SK-N-SH (cell line): ENCODE measurements at regions not wholly inside any gene's neighbourhood (a gene's known extent, or its start where the extent isn't known, plus 50 kb on each side); places are given as distances from the start of the nearest gene placed in this dataset.

Experiments
- CTCF ChIA-PET: fragments of 300-600, 350-600 bp; formaldehyde crosslinking; extraction: SDS; loops from one replicate; lab custom pipeline; 2021; lab: Yijun Ruan, JAX
- POLR2A ChIA-PET: fragments of 350-600 bp; sonication (Branson Sonifier 250); formaldehyde crosslinking; extraction: SDS; loops from one replicate; lab custom pipeline; 2020; ENCODE audit warnings: antibody characterized with exemption, inconsistent platforms; lab: Yijun Ruan, JAX
- DNase-seq: peaks from one replicate; pipeline ENCODE4 v3.0.0; 2012
- H2AFZ ChIP-seq: fragments of 200-600 bp; sonication (generic); 2 replicates; pipeline ENCODE4 v1.8.1; 2016; ENCODE audit warnings: antibody characterized with exemption, mild to moderate bottlenecking, low read depth
- H3F3A ChIP-seq: fragments of 200-600 bp; sonication (generic); replicated peaks from 2 replicates; pipeline ENCODE3; 2016; ENCODE audit warnings: antibody characterized with exemption, mild to moderate bottlenecking; ENCODE audit not compliant: insufficient read depth
- H3K27ac ChIP-seq, 2 experiments: fragments of 200-500 bp in 1 of 2; fragments of 200-600 bp in 1 of 2; sonication (Bioruptor generic) in 1 of 2; sonication (generic), shearing (Covaris generic) in 1 of 2; 2 replicates each; pipeline versions ENCODE4 v1.5.1 to v1.6.1; 2014 to 2016; ENCODE audit warnings: low read depth in 2 of 2, inconsistent platforms in 1 of 2, low read length in 1 of 2, mild to moderate bottlenecking in 1 of 2, mixed read lengths in 1 of 2
- H3K27me3 ChIP-seq: fragments of 200-600 bp; sonication (generic), shearing (Covaris generic); 2 replicates; pipeline ENCODE4 v1.6.1; 2016; ENCODE audit warnings: mixed run types; ENCODE audit not compliant: insufficient read depth
- H3K36me3 ChIP-seq, 2 experiments: fragments of 200-500 bp in 1 of 2; fragments of 200-600 bp in 1 of 2; sonication (Bioruptor generic) in 1 of 2; sonication (generic) in 1 of 2; replicated peaks in 1 of 2; 2 replicates each; pipeline versions ENCODE3 to v1.5.1; 2014 to 2016; ENCODE audit warnings: low read length in 1 of 2, mild to moderate bottlenecking in 1 of 2; ENCODE audit not compliant: insufficient read depth in 2 of 2, control insufficient read depth in 1 of 2
- H3K4me1 ChIP-seq, 2 experiments: fragments of 200-500 bp in 1 of 2; fragments of 200-600 bp in 1 of 2; sonication (Bioruptor generic) in 1 of 2; sonication (generic), shearing (Covaris generic) in 1 of 2; 2 replicates each; pipeline versions ENCODE4 v1.5.1 to v1.6.1; 2014 to 2016; ENCODE audit warnings: low read depth in 1 of 2, low read length in 1 of 2, mixed run types in 1 of 2; ENCODE audit not compliant: insufficient read depth in 2 of 2, control insufficient read depth in 1 of 2
- H3K4me2 ChIP-seq: fragments of 200-600 bp; sonication (generic), shearing (Covaris generic); 2 replicates; pipeline ENCODE4 v1.6.1; 2017; ENCODE audit warnings: mixed run types
- H3K4me3 ChIP-seq, 2 experiments: fragments of 200-500 bp in 1 of 2; fragments of 200-600 bp in 1 of 2; sonication (Bioruptor generic) in 1 of 2; sonication (generic), shearing (Covaris generic) in 1 of 2; 2 replicates each; pipeline versions ENCODE4 v1.5.1 to v1.8.1; 2014 to 2016; ENCODE audit warnings: low read depth in 2 of 2, inconsistent platforms in 1 of 2, low read length in 1 of 2, mild to moderate bottlenecking in 1 of 2, mixed read lengths in 1 of 2, moderate library complexity in 1 of 2
- H3K79me2 ChIP-seq: fragments of 200-600 bp; sonication (generic); 2 replicates; pipeline ENCODE4 v1.8.1; 2017; ENCODE audit warnings: mild to moderate bottlenecking; ENCODE audit not compliant: insufficient read depth
- H3K9ac ChIP-seq: fragments of 200-600 bp; sonication (generic); 2 replicates; pipeline ENCODE4 v1.6.1; 2017; ENCODE audit warnings: mixed run types
- H3K9me2 ChIP-seq: fragments of 200-600 bp; sonication (generic); 2 replicates; pipeline ENCODE4 v1.6.1; 2017; ENCODE audit warnings: mixed run types
- H3K9me3 ChIP-seq: fragments of 200-600 bp; sonication (generic); 2 replicates; pipeline ENCODE4 v1.6.1; 2017; ENCODE audit warnings: mixed run types, mild to moderate bottlenecking, moderate library complexity
- H4K20me1 ChIP-seq: fragments of 200-600 bp; sonication (generic); 2 replicates; pipeline ENCODE4 v1.6.1; 2017; ENCODE audit warnings: mild to moderate bottlenecking, mixed run types; ENCODE audit not compliant: insufficient read depth
- CHD2 ChIP-seq: fragments of 150-350 bp; IDR thresholded peaks from 2 replicates; pipeline ENCODE4 v1.6.1; 2018; ENCODE audit warnings: low read length; ENCODE audit not compliant: partially characterized antibody
- EZH2phosphoT487 ChIP-seq: fragments of 200-600 bp; sonication (generic); IDR thresholded peaks from 2 replicates; pipeline ENCODE4 v1.6.1; 2017; ENCODE audit warnings: low read depth, mixed run types, mild to moderate bottlenecking, antibody characterized with exemption, moderate library complexity, borderline replicate concordance
- FOSL2 ChIP-seq: IDR thresholded peaks from 2 replicates; pipeline ENCODE4 v1.4.0; 2012; ENCODE audit warnings: low read depth, mild to moderate bottlenecking, moderate library complexity, borderline replicate concordance
- FOXJ3 ChIP-seq: sonication (generic); formaldehyde crosslinking; IDR thresholded peaks from 2 replicates; pipeline ENCODE4 v1.5.1; 2020; ENCODE audit warnings: mild to moderate bottlenecking, missing genetic modification reagents
- FOXM1 ChIP-seq: IDR thresholded peaks from 2 replicates; pipeline ENCODE4 v1.4.0; 2012; ENCODE audit warnings: low read depth, mild to moderate bottlenecking
- GABPA ChIP-seq: IDR thresholded peaks from 2 replicates; pipeline ENCODE4 v1.4.0; 2012; ENCODE audit warnings: low read depth, mild to moderate bottlenecking
- MEF2A ChIP-seq: IDR thresholded peaks from 2 replicates; pipeline ENCODE4 v1.4.0; 2012; ENCODE audit warnings: low read depth, borderline replicate concordance
- MXI1 ChIP-seq: IDR thresholded peaks from 2 replicates; pipeline ENCODE4 v1.6.1; 2012; ENCODE audit warnings: mild to moderate bottlenecking, low read depth, low read length, improper control_type of control experiment
- NRF1 ChIP-seq: IDR thresholded peaks from 2 replicates; pipeline ENCODE4 v1.6.1; 2012; ENCODE audit warnings: low read depth, mild to moderate bottlenecking, low read length
- POLR2AphosphoS5 ChIP-seq: IDR thresholded peaks from 2 replicates; pipeline ENCODE4 v1.6.1; 2012; ENCODE audit warnings: low read depth, low read length
- RAD21 ChIP-seq: IDR thresholded peaks from 2 replicates; pipeline ENCODE4 v1.6.1; 2012; ENCODE audit warnings: mild to moderate bottlenecking, low read length
- RFX5 ChIP-seq: IDR thresholded peaks from 2 replicates; pipeline ENCODE4 v1.6.1; 2012; ENCODE audit warnings: mild to moderate bottlenecking, improper control_type of control experiment, low read length
- RXRA ChIP-seq: IDR thresholded peaks from 2 replicates; pipeline ENCODE4 v1.4.0; 2012; ENCODE audit warnings: low read depth, mild to moderate bottlenecking, borderline replicate concordance
- SMC3 ChIP-seq: IDR thresholded peaks from 2 replicates; pipeline ENCODE4 v1.6.1; 2012; ENCODE audit warnings: low read depth, low read length, improper control_type of control experiment
- TCF12 ChIP-seq: IDR thresholded peaks from 2 replicates; pipeline ENCODE4 v1.4.0; 2012
- TEAD4 ChIP-seq: IDR thresholded peaks from 2 replicates; pipeline ENCODE4 v1.4.0; 2012; ENCODE audit warnings: mild to moderate bottlenecking, borderline replicate concordance; ENCODE audit not compliant: insufficient read depth
- WGBS: methylation state at CpG from one replicate; pipeline ENCODE4 v1.1.6; 2017; ENCODE audit warnings: low lambda C conversion rate; 5-methylcytosine and 5-hydroxymethylcytosine counted together
- TF ChIP-seq, protein P1 (sequence below): fragments of 150-350 bp; IDR thresholded peaks from 2 replicates; pipeline ENCODE4 v1.6.1; 2016; ENCODE audit warnings: mild to moderate bottlenecking, low read depth, low read length
- TF ChIP-seq, protein P2 (sequence below): IDR thresholded peaks from 2 replicates; pipeline ENCODE4; 2012
- TF ChIP-seq, protein P3 (sequence below): IDR thresholded peaks from 2 replicates; pipeline ENCODE4 v1.4.0; 2012; ENCODE audit warnings: low read depth
- TF ChIP-seq, protein P4 (sequence below): fragments of 150-350 bp; IDR thresholded peaks from 2 replicates; pipeline ENCODE4 v1.6.1; 2017; ENCODE audit warnings: antibody characterized with exemption, low read length, low read depth, borderline replicate concordance

DNA sequence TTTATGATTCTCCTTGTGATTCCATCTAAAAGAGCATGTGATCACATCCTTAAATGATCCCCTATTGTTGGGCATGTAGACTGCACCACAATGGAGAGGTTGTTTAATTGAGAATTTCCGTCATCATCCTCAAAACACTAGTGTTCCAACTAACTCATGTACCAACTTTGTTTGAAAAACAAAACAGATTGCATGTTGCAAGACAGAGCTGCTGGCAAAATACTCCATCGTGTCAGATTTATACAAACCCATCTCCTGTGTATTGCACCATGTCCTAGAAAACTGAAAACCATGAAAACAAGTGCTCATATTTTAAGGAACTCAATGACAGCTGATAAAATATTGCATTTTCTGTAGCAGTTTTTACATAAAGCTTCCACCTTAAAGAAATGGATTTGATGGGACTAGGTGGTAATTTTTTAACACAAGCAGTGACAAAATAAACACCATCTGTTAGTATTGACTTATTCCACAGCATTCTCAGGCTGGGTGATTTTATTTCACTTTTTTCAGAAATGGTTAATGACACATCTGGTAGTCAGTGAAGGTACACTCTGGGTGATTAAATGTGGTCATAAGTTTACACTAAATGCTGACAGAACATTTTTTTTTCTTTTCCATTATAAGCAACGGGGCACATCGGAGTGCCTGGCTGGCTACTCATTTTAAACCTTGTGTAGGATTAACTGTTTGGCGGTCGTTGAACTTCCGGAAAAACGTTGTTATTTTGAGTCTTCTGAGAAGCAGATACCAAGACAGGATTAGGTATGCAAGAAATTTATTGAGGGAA lies 602.9 kb upstream of the WWC1 start:
- H3K27ac ChIP-seq: no peak overlapping the region
- no peak overlapping the region for H3K4me3 ChIP-seq
- no peaks in the 10 kb centered on the region for H4K20me1 ChIP-seq
- H3K79me2 ChIP-seq: no peaks in the 10 kb centered on the region
- no peaks in the 10 kb centered on the region for H3K27me3 ChIP-seq
- no peak overlapping the region for H2AFZ ChIP-seq
- no peaks in the 10 kb centered on the region for H3K4me1 ChIP-seq
- no peaks in the 10 kb centered on the region for H3K9me3 ChIP-seq
- WGBS: 82% methylated on average over 8 of the region's 8 CpGs
- H3K36me3 ChIP-seq: no peaks in the 10 kb centered on the region
- H3F3A ChIP-seq: no peaks in the 10 kb centered on the region
- H3K9ac ChIP-seq: no peak overlapping the region
- no peak for TF ChIP-seq FOSL2
- TF ChIP-seq RFX5: no peak
- TF ChIP-seq SMC3: no peak
- no peak for TF ChIP-seq POLR2AphosphoS5
- no peak for TF ChIP-seq FOXJ3 (CRISPR knock-in tag)
- TF ChIP-seq, protein P1, sequence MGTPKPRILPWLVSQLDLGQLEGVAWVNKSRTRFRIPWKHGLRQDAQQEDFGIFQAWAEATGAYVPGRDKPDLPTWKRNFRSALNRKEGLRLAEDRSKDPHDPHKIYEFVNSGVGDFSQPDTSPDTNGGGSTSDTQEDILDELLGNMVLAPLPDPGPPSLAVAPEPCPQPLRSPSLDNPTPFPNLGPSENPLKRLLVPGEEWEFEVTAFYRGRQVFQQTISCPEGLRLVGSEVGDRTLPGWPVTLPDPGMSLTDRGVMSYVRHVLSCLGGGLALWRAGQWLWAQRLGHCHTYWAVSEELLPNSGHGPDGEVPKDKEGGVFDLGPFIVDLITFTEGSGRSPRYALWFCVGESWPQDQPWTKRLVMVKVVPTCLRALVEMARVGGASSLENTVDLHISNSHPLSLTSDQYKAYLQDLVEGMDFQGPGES: no peak
- TF ChIP-seq NRF1: no peak
- TF ChIP-seq MEF2A: no peak
- no peak for TF ChIP-seq TEAD4
- TF ChIP-seq, protein P2, sequence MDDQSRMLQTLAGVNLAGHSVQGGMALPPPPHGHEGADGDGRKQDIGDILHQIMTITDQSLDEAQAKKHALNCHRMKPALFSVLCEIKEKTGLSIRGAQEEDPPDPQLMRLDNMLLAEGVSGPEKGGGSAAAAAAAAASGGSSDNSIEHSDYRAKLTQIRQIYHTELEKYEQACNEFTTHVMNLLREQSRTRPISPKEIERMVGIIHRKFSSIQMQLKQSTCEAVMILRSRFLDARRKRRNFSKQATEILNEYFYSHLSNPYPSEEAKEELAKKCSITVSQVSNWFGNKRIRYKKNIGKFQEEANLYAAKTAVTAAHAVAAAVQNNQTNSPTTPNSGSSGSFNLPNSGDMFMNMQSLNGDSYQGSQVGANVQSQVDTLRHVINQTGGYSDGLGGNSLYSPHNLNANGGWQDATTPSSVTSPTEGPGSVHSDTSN: no peak
- TF ChIP-seq EZH2phosphoT487: no peak
- TF ChIP-seq RXRA: no peak
- TF ChIP-seq TCF12: no peak
- TF ChIP-seq GABPA: no peak
- TF ChIP-seq, protein P3, sequence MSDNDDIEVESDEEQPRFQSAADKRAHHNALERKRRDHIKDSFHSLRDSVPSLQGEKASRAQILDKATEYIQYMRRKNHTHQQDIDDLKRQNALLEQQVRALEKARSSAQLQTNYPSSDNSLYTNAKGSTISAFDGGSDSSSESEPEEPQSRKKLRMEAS: no peak
- TF ChIP-seq FOXM1: no peak
- no peak for TF ChIP-seq CHD2
- no peak for TF ChIP-seq RAD21
- TF ChIP-seq MXI1: no peak
- TF ChIP-seq, protein P4, sequence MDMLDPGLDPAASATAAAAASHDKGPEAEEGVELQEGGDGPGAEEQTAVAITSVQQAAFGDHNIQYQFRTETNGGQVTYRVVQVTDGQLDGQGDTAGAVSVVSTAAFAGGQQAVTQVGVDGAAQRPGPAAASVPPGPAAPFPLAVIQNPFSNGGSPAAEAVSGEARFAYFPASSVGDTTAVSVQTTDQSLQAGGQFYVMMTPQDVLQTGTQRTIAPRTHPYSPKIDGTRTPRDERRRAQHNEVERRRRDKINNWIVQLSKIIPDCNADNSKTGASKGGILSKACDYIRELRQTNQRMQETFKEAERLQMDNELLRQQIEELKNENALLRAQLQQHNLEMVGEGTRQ: no peak
- ChIA-PET CTCF (interaction anchor here (1.0 kb wide), 1 partner anchor 9 kb away, joined by 3 read pairs; no protein-coding TSS in a partner anchor), POLR2A (no interaction called here)
- no peak for DNase-seq
- no peaks in the 10 kb centered on the region for H3K9me2 ChIP-seq
- H3K4me2 ChIP-seq: no peak overlapping the region
